IPS-20b (cell line): ENCODE measurements at regions not wholly inside any gene's neighbourhood (a gene's known extent, or its start where the extent isn't known, plus 50 kb on each side); places are given as distances from the start of the nearest gene placed in this dataset.
"Not testable (repeated sequence)": the region's sequence is repeated elsewhere in the genome, so short reads cannot be mapped to it uniquely, and the experiment has no call there.

Experiments used
- H3K27ac ChIP-seq: one replicate; pipeline ENCODE4 v1.5.1; 2013; ENCODE audit warnings: low read length
- H3K27me3 ChIP-seq: 2 replicates; pipeline ENCODE4 v1.6.1; 2013; ENCODE audit warnings: mild to moderate bottlenecking, low read length, inconsistent platforms; ENCODE audit not compliant: insufficient read depth
- H3K36me3 ChIP-seq: 2 replicates; pipeline ENCODE4 v1.6.1; 2013; ENCODE audit warnings: low read depth, mild to moderate bottlenecking, inconsistent platforms, low read length, moderate library complexity; ENCODE audit not compliant: insufficient read depth
- H3K4me1 ChIP-seq: 2 replicates; pipeline ENCODE4 v1.6.1; 2013; ENCODE audit warnings: mild to moderate bottlenecking, control low read depth, inconsistent platforms, low read length, moderate library complexity; ENCODE audit not compliant: insufficient read depth
- H3K4me3 ChIP-seq: 2 replicates; pipeline ENCODE4 v1.5.1; 2013; ENCODE audit warnings: mild to moderate bottlenecking, low read length, inconsistent platforms
- H3K9ac ChIP-seq: 2 replicates; pipeline ENCODE4 v1.6.1; 2013; ENCODE audit warnings: low read depth, mild to moderate bottlenecking, inconsistent platforms, low read length, moderate library complexity
- H3K9me3 ChIP-seq: 2 replicates; pipeline ENCODE4 v1.6.1; 2013; ENCODE audit warnings: mild to moderate bottlenecking, low read depth, low read length, inconsistent platforms; ENCODE audit not compliant: insufficient read depth

- Histone ChIP-seq H3K27me3 (no peaks in the 10 kb centered on the region), H3K27ac (no peak overlapping the region), H3K4me1 (no peaks in the 10 kb centered on the region), H3K36me3 (no peaks in the 10 kb centered on the region), H3K9me3 (no peaks in the 10 kb centered on the region), H3K9ac (no peak overlapping the region), H3K4me3 (no peak overlapping the region)
Observed at GRCh38 chr15:77892335-77892734, 185.2 kb downstream of the TBC1D2B start.

GRCh38 chr15:77891862-77892261 lies 185.6 kb downstream of the TBC1D2B start:
- H3K27me3 ChIP-seq, H3K9ac ChIP-seq, H3K4me3 ChIP-seq, H3K9me3 ChIP-seq, H3K4me1 ChIP-seq, H3K36me3 ChIP-seq, H3K27ac ChIP-seq: not testable (repeated sequence)

GRCh38 chr15:77890911-77891801 lies 186.4 kb downstream of the TBC1D2B start:
- H3K9ac ChIP-seq, H3K4me1 ChIP-seq, H3K4me3 ChIP-seq, H3K27me3 ChIP-seq, H3K36me3 ChIP-seq, H3K9me3 ChIP-seq, H3K27ac ChIP-seq: not testable (repeated sequence)

GRCh38 chr15:77889828-77890725 lies 187.4 kb downstream of the TBC1D2B start:
- not testable (repeated sequence) for H3K9me3 ChIP-seq, H3K4me3 ChIP-seq, H3K4me1 ChIP-seq, H3K27ac ChIP-seq, H3K27me3 ChIP-seq, H3K36me3 ChIP-seq, H3K9ac ChIP-seq

- H3K9ac ChIP-seq: no peak overlapping the region
- H3K4me3 ChIP-seq: no peak overlapping the region
- no peaks in the 10 kb centered on the region for H3K27me3 ChIP-seq
- H3K27ac ChIP-seq: no peak overlapping the region
- no peaks in the 10 kb centered on the region for H3K9me3 ChIP-seq
- no peaks in the 10 kb centered on the region for H3K4me1 ChIP-seq
- no peaks in the 10 kb centered on the region for H3K36me3 ChIP-seq
Observed at GRCh38 chr15:77889009-77889806, 188.3 kb downstream of the TBC1D2B start.

GRCh38 chr15:77887563-77888429 lies 189.7 kb downstream of the TBC1D2B start:
- not testable (repeated sequence) for H3K9ac ChIP-seq, H3K27me3 ChIP-seq, H3K36me3 ChIP-seq, H3K4me1 ChIP-seq, H3K27ac ChIP-seq, H3K9me3 ChIP-seq, H3K4me3 ChIP-seq

GRCh38 chr15:77886805-77887448 lies 190.6 kb downstream of the TBC1D2B start:
- no peaks in the 10 kb centered on the region for H3K9me3 ChIP-seq
- H3K36me3 ChIP-seq: no peaks in the 10 kb centered on the region
- H3K27ac ChIP-seq: no peak overlapping the region
- H3K4me3 ChIP-seq: no peak overlapping the region
- no peaks in the 10 kb centered on the region for H3K4me1 ChIP-seq
- no peaks in the 10 kb centered on the region for H3K27me3 ChIP-seq
- no peak overlapping the region for H3K9ac ChIP-seq

GRCh38 chr15:77885877-77886500 lies 191.5 kb downstream of the TBC1D2B start:
- H3K9me3 ChIP-seq, H3K4me1 ChIP-seq, H3K27ac ChIP-seq: not testable (repeated sequence)

GRCh38 chr15:77883012-77883411 lies 194.5 kb downstream of the TBC1D2B start:
- not testable (repeated sequence) for H3K27ac ChIP-seq, H3K4me3 ChIP-seq, H3K27me3 ChIP-seq, H3K9me3 ChIP-seq, H3K9ac ChIP-seq, H3K36me3 ChIP-seq, H3K4me1 ChIP-seq

More at GRCh38 chr15:77885877-77886500, 191.5 kb downstream of the TBC1D2B start:
- H3K9ac ChIP-seq, H3K4me3 ChIP-seq, H3K27me3 ChIP-seq, H3K36me3 ChIP-seq: not testable (repeated sequence)

GRCh38 chr15:77881950-77882349 lies 195.6 kb downstream of the TBC1D2B start:
- Histone ChIP-seq H3K9ac (no peak overlapping the region), H3K27ac (no peak overlapping the region), H3K4me1 (no peaks in the 10 kb centered on the region), H3K4me3 (no peak overlapping the region), H3K27me3 (no peaks in the 10 kb centered on the region), H3K9me3 (no peaks in the 10 kb centered on the region), H3K36me3 (no peaks in the 10 kb centered on the region)
